ENCODE measurements at regions not wholly inside any gene's neighbourhood (a gene's known extent, or its start where the extent isn't known, plus 50 kb on each side); places are given as distances from the start of the nearest gene placed in this dataset.

DNA sequence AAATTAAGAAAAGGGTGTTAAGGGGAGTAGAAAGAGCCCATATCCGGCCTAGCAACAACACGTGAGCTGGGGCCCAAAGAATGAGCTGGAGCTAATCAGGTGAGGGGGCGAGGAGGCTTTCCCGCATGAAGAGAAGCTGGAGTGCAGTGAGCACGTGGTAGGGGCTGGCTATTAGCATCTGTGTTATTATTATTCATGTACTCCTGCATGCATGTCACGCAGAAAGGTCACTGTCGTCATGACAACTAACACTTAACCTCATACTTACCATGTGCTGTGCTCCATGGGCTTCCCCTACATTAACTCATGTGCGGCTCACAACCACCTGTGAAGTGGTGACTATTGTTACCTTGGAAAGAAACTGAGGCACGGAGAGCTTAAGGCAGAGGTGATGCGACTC, 227.6 kb upstream of the UBL3 start:
- TF ChIP-seq ELF4 (CRISPR knock-in tag; IDR thresholded peaks at IDR 0.05) (no peak), POLR2H (tag; IDR thresholded peaks at IDR 0.05; ENCODE audit: low read depth) (no peak), IRF9 (tag; IDR thresholded peaks at IDR 0.05) (no peak), CTCF (IDR thresholded peaks at IDR 0.05 in 2 of 3, conservative IDR thresholded peaks at IDR 0.05 in 1 of 3; ENCODE audit: insufficient read depth in 2 of 3, low read depth in 1 of 3, low read length in 3 of 3) (no peak), ETV6 (IDR thresholded peaks at IDR 0.05; ENCODE audit: borderline replicate concordance in 1 of 2, low read depth in 2 of 2, low read length in 1 of 2) (no peak), ETV6 (CRISPR knock-in tag; IDR thresholded peaks at IDR 0.05; ENCODE audit: borderline replicate concordance) (no peak), HCFC1 (IDR thresholded peaks at IDR 0.05; ENCODE audit: low read depth, low read length) (no peak), SMC3 (conservative IDR thresholded peaks at IDR 0.05; ENCODE audit: insufficient read depth, low read depth, low read length) (no peak), ZZZ3 (IDR thresholded peaks at IDR 0.05) (no peak), MITF (IDR thresholded peaks at IDR 0.05) (no peak), EZH2 (IDR thresholded peaks at IDR 0.05; ENCODE audit: borderline replicate concordance, low read depth, low read length) (no peak)
- TF ChIP-seq, protein P1, sequence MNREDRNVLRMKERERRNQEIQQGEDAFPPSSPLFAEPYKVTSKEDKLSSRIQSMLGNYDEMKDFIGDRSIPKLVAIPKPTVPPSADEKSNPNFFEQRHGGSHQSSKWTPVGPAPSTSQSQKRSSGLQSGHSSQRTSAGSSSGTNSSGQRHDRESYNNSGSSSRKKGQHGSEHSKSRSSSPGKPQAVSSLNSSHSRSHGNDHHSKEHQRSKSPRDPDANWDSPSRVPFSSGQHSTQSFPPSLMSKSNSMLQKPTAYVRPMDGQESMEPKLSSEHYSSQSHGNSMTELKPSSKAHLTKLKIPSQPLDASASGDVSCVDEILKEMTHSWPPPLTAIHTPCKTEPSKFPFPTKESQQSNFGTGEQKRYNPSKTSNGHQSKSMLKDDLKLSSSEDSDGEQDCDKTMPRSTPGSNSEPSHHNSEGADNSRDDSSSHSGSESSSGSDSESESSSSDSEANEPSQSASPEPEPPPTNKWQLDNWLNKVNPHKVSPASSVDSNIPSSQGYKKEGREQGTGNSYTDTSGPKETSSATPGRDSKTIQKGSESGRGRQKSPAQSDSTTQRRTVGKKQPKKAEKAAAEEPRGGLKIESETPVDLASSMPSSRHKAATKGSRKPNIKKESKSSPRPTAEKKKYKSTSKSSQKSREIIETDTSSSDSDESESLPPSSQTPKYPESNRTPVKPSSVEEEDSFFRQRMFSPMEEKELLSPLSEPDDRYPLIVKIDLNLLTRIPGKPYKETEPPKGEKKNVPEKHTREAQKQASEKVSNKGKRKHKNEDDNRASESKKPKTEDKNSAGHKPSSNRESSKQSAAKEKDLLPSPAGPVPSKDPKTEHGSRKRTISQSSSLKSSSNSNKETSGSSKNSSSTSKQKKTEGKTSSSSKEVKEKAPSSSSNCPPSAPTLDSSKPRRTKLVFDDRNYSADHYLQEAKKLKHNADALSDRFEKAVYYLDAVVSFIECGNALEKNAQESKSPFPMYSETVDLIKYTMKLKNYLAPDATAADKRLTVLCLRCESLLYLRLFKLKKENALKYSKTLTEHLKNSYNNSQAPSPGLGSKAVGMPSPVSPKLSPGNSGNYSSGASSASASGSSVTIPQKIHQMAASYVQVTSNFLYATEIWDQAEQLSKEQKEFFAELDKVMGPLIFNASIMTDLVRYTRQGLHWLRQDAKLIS (CRISPR knock-in tag; IDR thresholded peaks at IDR 0.05): no peak
- TF ChIP-seq, protein P2, sequence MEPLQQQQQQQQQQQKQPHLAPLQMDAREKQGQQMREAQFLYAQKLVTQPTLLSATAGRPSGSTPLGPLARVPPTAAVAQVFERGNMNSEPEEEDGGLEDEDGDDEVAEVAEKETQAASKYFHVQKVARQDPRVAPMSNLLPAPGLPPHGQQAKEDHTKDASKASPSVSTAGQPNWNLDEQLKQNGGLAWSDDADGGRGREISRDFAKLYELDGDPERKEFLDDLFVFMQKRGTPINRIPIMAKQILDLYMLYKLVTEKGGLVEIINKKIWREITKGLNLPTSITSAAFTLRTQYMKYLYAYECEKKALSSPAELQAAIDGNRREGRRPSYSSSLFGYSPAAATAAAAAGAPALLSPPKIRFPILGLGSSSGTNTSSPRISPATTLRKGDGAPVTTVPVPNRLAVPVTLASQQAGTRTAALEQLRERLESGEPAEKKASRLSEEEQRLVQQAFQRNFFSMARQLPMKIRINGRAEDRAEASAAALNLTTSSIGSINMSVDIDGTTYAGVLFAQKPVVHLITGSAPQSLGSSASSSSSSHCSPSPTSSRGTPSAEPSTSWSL (CRISPR knock-in tag; IDR thresholded peaks at IDR 0.05; ENCODE audit: borderline replicate concordance): no peak
